ENCODE measurements at regions not wholly inside any gene's neighbourhood (a gene's known extent, or its start where the extent isn't known, plus 50 kb on each side); places are given as distances from the start of the nearest gene placed in this dataset.

- Mint-ChIP-seq H3K27me3 (ENCODE audit: low read depth) (no peaks in the 10 kb centered on the region), H3K4me3 (no peak overlapping the region), H3K36me3 (ENCODE audit: low read depth) (no peaks in the 10 kb centered on the region), H3K27ac (no peak overlapping the region), H3K9me3 (ENCODE audit: insufficient read depth) (no peaks in the 10 kb centered on the region), H3K4me1 (ENCODE audit: low read depth) (no peaks in the 10 kb centered on the region)
- DNase-seq (no peak), ATAC-seq (no peak)
- POLR2A ChIA-PET = no interaction called here
- CTCF ChIA-PET = no interaction called here
These were observed 196.8 kb upstream of the CYRIA start for GRCh38 chr2:16862471-16862870.

DNA sequence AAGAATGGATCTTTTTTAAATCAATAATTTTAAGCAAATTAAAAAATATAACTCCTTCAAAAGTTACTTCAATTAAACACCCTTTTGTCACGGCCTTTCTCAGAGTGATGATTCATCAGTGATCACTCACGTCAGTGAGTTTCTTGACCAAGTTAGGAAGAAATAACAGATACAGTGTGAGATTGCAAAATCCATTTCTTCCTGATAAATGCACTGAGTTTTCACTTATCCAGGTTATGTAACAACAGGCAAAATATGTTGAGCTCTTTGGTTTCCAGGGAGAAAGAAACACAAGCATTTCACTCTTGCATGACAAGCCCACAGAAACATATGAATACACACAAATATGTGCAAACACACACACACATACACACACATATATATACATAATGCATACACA lies 195.9 kb upstream of the CYRIA start:
- no peaks in the 10 kb centered on the region for H3K9me3 Mint-ChIP-seq (ENCODE audit: insufficient read depth)
- ChIA-PET POLR2A (no interaction called here), CTCF (no interaction called here)
- DNase-seq (no peak), ATAC-seq (no peak)
- H3K36me3 Mint-ChIP-seq (ENCODE audit: low read depth) = no peaks in the 10 kb centered on the region
- no peaks in the 10 kb centered on the region for H3K4me1 Mint-ChIP-seq (ENCODE audit: low read depth)
- H3K27ac Mint-ChIP-seq = no peak overlapping the region
- H3K27me3 Mint-ChIP-seq (ENCODE audit: low read depth) = no peaks in the 10 kb centered on the region
- no peak overlapping the region for H3K4me3 Mint-ChIP-seq

- CTCF ChIA-PET = no interaction called here
These were observed 195.5 kb upstream of the CYRIA start for GRCh38 chr2:16861111-16861510.

DNA sequence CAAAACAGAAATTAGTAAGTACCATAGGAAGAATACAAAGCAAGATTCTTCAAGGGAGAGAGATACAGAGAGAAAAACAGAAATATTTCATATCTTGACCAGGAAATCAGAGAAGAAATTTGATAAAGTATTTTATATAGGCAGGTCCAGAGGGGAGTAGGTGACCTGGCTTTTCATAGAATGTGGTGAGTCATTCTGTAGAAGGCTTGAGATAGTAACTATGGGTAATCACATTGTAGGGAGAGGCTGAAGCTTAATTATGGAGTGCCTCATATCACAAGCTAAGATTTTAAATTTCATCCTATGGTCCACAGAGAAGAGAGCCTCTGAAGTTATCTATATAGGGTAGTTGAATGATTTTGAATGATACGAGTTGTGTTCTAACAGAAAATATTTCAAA lies 195.0 kb upstream of the CYRIA start:
- POLR2A ChIA-PET = no interaction called here
- Mint-ChIP-seq H3K4me3 (no peak overlapping the region), H3K9me3 (ENCODE audit: insufficient read depth) (no peaks in the 10 kb centered on the region), H3K4me1 (ENCODE audit: low read depth) (no peaks in the 10 kb centered on the region), H3K27ac (no peak overlapping the region), H3K27me3 (ENCODE audit: low read depth) (no peaks in the 10 kb centered on the region), H3K36me3 (ENCODE audit: low read depth) (no peaks in the 10 kb centered on the region)
- CTCF ChIA-PET = no interaction called here
- no peak for DNase-seq
- no peak for ATAC-seq

More at GRCh38 chr2:16861111-16861510, 195.5 kb upstream of the CYRIA start:
- H3K36me3 Mint-ChIP-seq (ENCODE audit: low read depth) = no peaks in the 10 kb centered on the region
- no peak for DNase-seq
- H3K9me3 Mint-ChIP-seq (ENCODE audit: insufficient read depth) = no peaks in the 10 kb centered on the region
- H3K4me3 Mint-ChIP-seq = no peak overlapping the region
- H3K27me3 Mint-ChIP-seq (ENCODE audit: low read depth) = no peaks in the 10 kb centered on the region
- no peaks in the 10 kb centered on the region for H3K4me1 Mint-ChIP-seq (ENCODE audit: low read depth)
- ATAC-seq = no peak
- POLR2A ChIA-PET = no interaction called here
- H3K27ac Mint-ChIP-seq = no peak overlapping the region

- Mint-ChIP-seq H3K4me1 (ENCODE audit: low read depth) (no peaks in the 10 kb centered on the region), H3K36me3 (ENCODE audit: low read depth) (no peaks in the 10 kb centered on the region), H3K27me3 (ENCODE audit: low read depth) (no peaks in the 10 kb centered on the region), H3K4me3 (no peak overlapping the region), H3K27ac (no peak overlapping the region), H3K9me3 (ENCODE audit: insufficient read depth) (no peaks in the 10 kb centered on the region)
- ATAC-seq (no peak), DNase-seq (no peak)
- ChIA-PET POLR2A (no interaction called here), CTCF (no interaction called here)
These were observed 189.5 kb upstream of the CYRIA start for GRCh38 chr2:16855183-16855582.

DNA sequence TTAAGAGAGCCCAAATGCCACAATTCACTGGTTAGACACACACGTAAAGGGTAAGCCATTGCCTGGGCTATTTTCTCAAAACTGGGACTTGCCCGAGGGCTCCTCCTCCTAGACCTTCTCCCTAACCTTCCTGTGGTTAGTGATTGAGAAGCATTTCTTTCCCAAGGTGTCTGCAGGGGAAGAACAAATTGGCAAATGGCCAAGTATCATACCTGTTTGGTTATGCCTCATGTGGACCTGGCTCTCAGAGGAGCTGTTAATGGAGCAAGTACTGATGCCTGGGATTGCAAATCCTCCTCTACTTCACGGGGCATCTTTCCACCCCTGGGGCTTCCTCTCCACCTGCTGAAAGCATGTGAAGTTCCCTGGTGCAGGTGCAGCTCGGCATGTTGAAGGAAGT lies 187.5 kb upstream of the CYRIA start:
- no peaks in the 10 kb centered on the region for H3K36me3 Mint-ChIP-seq (ENCODE audit: low read depth)

DNA sequence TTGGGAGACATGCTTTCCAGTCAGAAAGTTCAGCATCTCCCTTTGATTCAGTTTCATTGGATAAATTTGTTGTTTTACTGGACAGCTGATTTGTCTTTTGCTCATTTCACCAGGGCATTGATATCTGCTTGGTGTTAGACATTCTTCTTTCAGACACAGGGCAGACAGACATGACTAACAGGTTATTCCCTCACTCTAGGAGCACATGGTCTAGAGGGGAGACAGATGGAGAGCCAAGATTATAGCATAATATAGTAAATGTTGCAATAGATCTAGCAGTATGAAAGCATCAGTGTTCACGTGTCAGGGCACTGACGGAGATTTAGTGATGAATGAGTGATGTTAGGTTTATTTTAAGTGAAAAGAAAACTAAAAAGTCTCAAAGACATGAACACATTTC lies 187.0 kb upstream of the CYRIA start:
- H3K4me1 Mint-ChIP-seq (ENCODE audit: low read depth) = no peaks in the 10 kb centered on the region
- ATAC-seq = no peak
- no peaks in the 10 kb centered on the region for H3K27me3 Mint-ChIP-seq (ENCODE audit: low read depth)
- no peak overlapping the region for H3K27ac Mint-ChIP-seq
- no peaks in the 10 kb centered on the region for H3K36me3 Mint-ChIP-seq (ENCODE audit: low read depth)
- no peaks in the 10 kb centered on the region for H3K9me3 Mint-ChIP-seq (ENCODE audit: insufficient read depth)
- ChIA-PET CTCF (no interaction called here), POLR2A (no interaction called here)
- no peak for DNase-seq
- H3K4me3 Mint-ChIP-seq = no peak overlapping the region

More for the DNA sequence above, 187.5 kb upstream of the CYRIA start:
- Mint-ChIP-seq H3K4me1 (ENCODE audit: low read depth) (no peaks in the 10 kb centered on the region), H3K27me3 (ENCODE audit: low read depth) (no peaks in the 10 kb centered on the region), H3K27ac (no peak overlapping the region), H3K9me3 (ENCODE audit: insufficient read depth) (no peaks in the 10 kb centered on the region), H3K4me3 (no peak overlapping the region)
- CTCF ChIA-PET = no interaction called here
- POLR2A ChIA-PET = no interaction called here
- DNase-seq (no peak), ATAC-seq (no peak)

- H3K27me3 Mint-ChIP-seq (ENCODE audit: low read depth) = no peaks in the 10 kb centered on the region
- DNase-seq (no peak), ATAC-seq (no peak)
- H3K4me3 Mint-ChIP-seq = no peak overlapping the region
- ChIA-PET CTCF (no interaction called here), POLR2A (no interaction called here)
- H3K4me1 Mint-ChIP-seq (ENCODE audit: low read depth) = no peaks in the 10 kb centered on the region
- H3K9me3 Mint-ChIP-seq (ENCODE audit: insufficient read depth) = no peaks in the 10 kb centered on the region
- H3K36me3 Mint-ChIP-seq (ENCODE audit: low read depth) = no peaks in the 10 kb centered on the region
- no peak overlapping the region for H3K27ac Mint-ChIP-seq
These were observed 185.5 kb upstream of the CYRIA start for GRCh38 chr2:16851126-16851525.

- Mint-ChIP-seq H3K9me3 (ENCODE audit: insufficient read depth) (no peaks in the 10 kb centered on the region), H3K27me3 (ENCODE audit: low read depth) (no peaks in the 10 kb centered on the region), H3K4me3 (no peak overlapping the region), H3K4me1 (ENCODE audit: low read depth) (no peaks in the 10 kb centered on the region), H3K36me3 (ENCODE audit: low read depth) (no peaks in the 10 kb centered on the region), H3K27ac (no peak overlapping the region)
- no peak for ATAC-seq
- DNase-seq = no peak
- ChIA-PET POLR2A (no interaction called here), CTCF (no interaction called here)
These were observed 175.0 kb upstream of the CYRIA start for GRCh38 chr2:16840496-16841172.

DNA sequence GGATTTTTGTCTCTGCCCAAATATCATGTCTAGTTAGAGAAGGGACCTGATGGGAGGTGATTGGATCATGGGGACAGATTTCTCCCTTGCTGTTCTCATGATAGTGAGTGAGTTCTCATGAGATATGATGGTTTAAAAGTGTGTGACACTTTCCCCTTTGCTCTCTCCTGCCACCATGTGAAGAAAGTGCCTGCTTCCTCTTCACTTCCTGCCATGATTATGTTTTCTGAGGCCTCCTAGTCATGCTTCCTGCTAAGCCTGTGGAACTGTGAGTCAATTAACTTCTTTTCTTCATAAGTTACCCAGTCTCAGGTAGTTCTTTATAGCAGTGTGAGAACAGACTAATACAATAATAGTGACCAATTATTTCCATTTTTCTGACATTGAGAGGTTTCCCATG lies 167.3 kb upstream of the CYRIA start:
- no peak overlapping the region for H3K4me3 Mint-ChIP-seq
- no peak for DNase-seq
- H3K4me1 Mint-ChIP-seq (ENCODE audit: low read depth) = no peaks in the 10 kb centered on the region
- H3K9me3 Mint-ChIP-seq (ENCODE audit: insufficient read depth) = no peaks in the 10 kb centered on the region
- no peak for ATAC-seq
- no peaks in the 10 kb centered on the region for H3K36me3 Mint-ChIP-seq (ENCODE audit: low read depth)
- ChIA-PET CTCF (no interaction called here), POLR2A (no interaction called here)
- H3K27ac Mint-ChIP-seq = no peak overlapping the region
- H3K27me3 Mint-ChIP-seq (ENCODE audit: low read depth) = no peaks in the 10 kb centered on the region

DNA sequence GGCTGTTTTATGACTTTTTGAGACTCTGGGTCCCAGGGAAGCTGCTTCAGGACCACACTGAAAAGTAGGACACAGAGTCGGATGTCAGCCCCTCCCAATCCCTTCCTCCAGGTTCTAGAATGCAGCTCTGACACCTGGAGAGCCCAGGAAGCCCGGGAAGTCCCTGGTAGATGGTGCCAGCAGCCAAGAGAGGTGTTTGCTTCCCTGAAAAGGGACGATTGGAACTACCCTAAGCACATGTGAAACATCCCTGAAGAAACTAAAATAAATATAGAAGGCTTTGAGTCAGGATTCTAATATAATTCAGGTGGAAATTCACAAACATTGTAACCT lies 163.2 kb upstream of the CYRIA start:
- no peak for ATAC-seq
- no peak for DNase-seq
- no peaks in the 10 kb centered on the region for H3K4me1 Mint-ChIP-seq (ENCODE audit: low read depth)
- ChIA-PET CTCF (no interaction called here), POLR2A (no interaction called here)
- no peak overlapping the region for H3K27ac Mint-ChIP-seq
- H3K36me3 Mint-ChIP-seq (ENCODE audit: low read depth) = no peaks in the 10 kb centered on the region
- H3K4me3 Mint-ChIP-seq = no peak overlapping the region
- H3K9me3 Mint-ChIP-seq (ENCODE audit: insufficient read depth) = no peaks in the 10 kb centered on the region
- no peaks in the 10 kb centered on the region for H3K27me3 Mint-ChIP-seq (ENCODE audit: low read depth)

- Mint-ChIP-seq H3K27me3 (ENCODE audit: low read depth) (no peaks in the 10 kb centered on the region), H3K4me1 (ENCODE audit: low read depth) (no peaks in the 10 kb centered on the region), H3K36me3 (ENCODE audit: low read depth) (no peaks in the 10 kb centered on the region), H3K27ac (no peak overlapping the region), H3K4me3 (no peak overlapping the region), H3K9me3 (ENCODE audit: insufficient read depth) (no peaks in the 10 kb centered on the region)
- ChIA-PET CTCF (no interaction called here), POLR2A (no interaction called here)
- ATAC-seq (no peak), DNase-seq (no peak)
These were observed 162.6 kb upstream of the CYRIA start for GRCh38 chr2:16828044-16828827.

- H3K4me1 Mint-ChIP-seq (ENCODE audit: low read depth) = no peaks in the 10 kb centered on the region
- H3K9me3 Mint-ChIP-seq (ENCODE audit: insufficient read depth) = no peaks in the 10 kb centered on the region
- H3K27me3 Mint-ChIP-seq (ENCODE audit: low read depth) = no peaks in the 10 kb centered on the region
- no peaks in the 10 kb centered on the region for H3K36me3 Mint-ChIP-seq (ENCODE audit: low read depth)
- H3K27ac Mint-ChIP-seq = no peak overlapping the region
- ATAC-seq (no peak), DNase-seq (no peak)
- CTCF ChIA-PET = no interaction called here
- POLR2A ChIA-PET = no interaction called here
- H3K4me3 Mint-ChIP-seq = no peak overlapping the region
These were observed 158.8 kb upstream of the CYRIA start for GRCh38 chr2:16824472-16824871.
